ENCODE measurements at regions not wholly inside any gene's neighbourhood (a gene's known extent, or its start where the extent isn't known, plus 50 kb on each side); places are given as distances from the start of the nearest gene placed in this dataset.

GRCh38 chr10:118913825-118914224 is 115.7 kb upstream of the NANOS1 start:
- TF ChIP-seq, protein P1, sequence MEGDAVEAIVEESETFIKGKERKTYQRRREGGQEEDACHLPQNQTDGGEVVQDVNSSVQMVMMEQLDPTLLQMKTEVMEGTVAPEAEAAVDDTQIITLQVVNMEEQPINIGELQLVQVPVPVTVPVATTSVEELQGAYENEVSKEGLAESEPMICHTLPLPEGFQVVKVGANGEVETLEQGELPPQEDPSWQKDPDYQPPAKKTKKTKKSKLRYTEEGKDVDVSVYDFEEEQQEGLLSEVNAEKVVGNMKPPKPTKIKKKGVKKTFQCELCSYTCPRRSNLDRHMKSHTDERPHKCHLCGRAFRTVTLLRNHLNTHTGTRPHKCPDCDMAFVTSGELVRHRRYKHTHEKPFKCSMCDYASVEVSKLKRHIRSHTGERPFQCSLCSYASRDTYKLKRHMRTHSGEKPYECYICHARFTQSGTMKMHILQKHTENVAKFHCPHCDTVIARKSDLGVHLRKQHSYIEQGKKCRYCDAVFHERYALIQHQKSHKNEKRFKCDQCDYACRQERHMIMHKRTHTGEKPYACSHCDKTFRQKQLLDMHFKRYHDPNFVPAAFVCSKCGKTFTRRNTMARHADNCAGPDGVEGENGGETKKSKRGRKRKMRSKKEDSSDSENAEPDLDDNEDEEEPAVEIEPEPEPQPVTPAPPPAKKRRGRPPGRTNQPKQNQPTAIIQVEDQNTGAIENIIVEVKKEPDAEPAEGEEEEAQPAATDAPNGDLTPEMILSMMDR (IDR thresholded peaks at IDR 0.05; ENCODE audit: control extremely low read depth in 1 of 3, insufficient read depth in 1 of 3, low read depth in 1 of 3, low read length in 3 of 3), result no peak
- no peak for TF ChIP-seq TEAD4 (IDR thresholded peaks at IDR 0.05; ENCODE audit: low read depth, low read length)

Data from H1 (cell line).